ENCODE measurements at regions not wholly inside any gene's neighbourhood (a gene's known extent, or its start where the extent isn't known, plus 50 kb on each side); places are given as distances from the start of the nearest gene placed in this dataset.
"Not testable (repeated sequence)": the region's sequence is repeated elsewhere in the genome, so short reads cannot be mapped to it uniquely, and the experiment has no call there.

GRCh38 chr5:136458481-136458880 lies 93.1 kb upstream of the TRPC7 start:
- no peaks in the 10 kb centered on the region for H3K27me3 Mint-ChIP-seq
- H3K36me3 Mint-ChIP-seq (ENCODE audit: insufficient read depth) = no peaks in the 10 kb centered on the region
- no peak overlapping the region for H3K27ac Mint-ChIP-seq
- no peak for DNase-seq
- no peak for ATAC-seq (replicated peaks)
- no peaks in the 10 kb centered on the region for H3K4me1 Mint-ChIP-seq (ENCODE audit: low read depth in 2 of 2)
- H3K9me3 Mint-ChIP-seq = peaks cover 0 to 8% of the 10 kb centered on the region in 2 donors
- H3K4me3 Mint-ChIP-seq = no peak overlapping the region

GRCh38 chr5:136457390-136458013 lies 92.2 kb upstream of the TRPC7 start:
- Mint-ChIP-seq H3K9me3 (peaks cover 0 to 4% of the 10 kb centered on the region in 2 donors), H3K4me1 (ENCODE audit: low read depth in 2 of 2) (no peaks in the 10 kb centered on the region), H3K36me3 (ENCODE audit: insufficient read depth) (no peaks in the 10 kb centered on the region), H3K4me3 (no peak overlapping the region), H3K27ac (no peak overlapping the region), H3K27me3 (no peaks in the 10 kb centered on the region)
- no peak for DNase-seq
- ATAC-seq (replicated peaks) = no peak

DNA sequence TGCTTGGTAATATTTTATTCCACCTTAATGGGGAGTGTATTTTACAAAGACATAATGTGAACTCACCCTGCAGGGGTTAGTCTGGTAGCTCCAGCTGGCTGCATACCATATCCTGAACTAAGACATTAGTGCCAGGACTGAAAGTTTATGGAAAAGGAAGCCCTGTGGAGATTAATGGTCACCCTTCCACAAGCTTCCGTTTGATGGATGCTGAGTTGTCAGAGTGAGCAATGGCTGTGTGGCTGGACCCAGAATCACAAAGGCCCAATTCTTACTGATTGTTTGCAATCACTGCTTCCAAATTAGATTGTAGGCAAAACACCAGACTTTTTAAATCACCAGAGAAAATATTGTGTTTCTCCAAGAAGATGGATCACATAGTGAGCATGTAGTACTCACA lies 90.1 kb upstream of the TRPC7 start:
- Mint-ChIP-seq H3K27ac (no peak overlapping the region), H3K9me3 (peaks cover 0 to 2% of the 10 kb centered on the region in 2 donors), H3K36me3 (ENCODE audit: insufficient read depth) (no peaks in the 10 kb centered on the region), H3K27me3 (no peaks in the 10 kb centered on the region), H3K4me3 (no peak overlapping the region), H3K4me1 (ENCODE audit: low read depth in 2 of 2) (no peaks in the 10 kb centered on the region)
- ATAC-seq (replicated peaks) (no peak), DNase-seq (no peak)

- Mint-ChIP-seq H3K36me3 (ENCODE audit: insufficient read depth) (no peaks in the 10 kb centered on the region), H3K4me3 (no peak overlapping the region), H3K27me3 (no peaks in the 10 kb centered on the region), H3K4me1 (ENCODE audit: low read depth in 2 of 2) (peaks cover under 1 to 2% of the 10 kb centered on the region in 2 donors), H3K9me3 (peaks cover 0 to 2% of the 10 kb centered on the region in 2 donors), H3K27ac (no peak overlapping the region)
- DNase-seq (no peak), ATAC-seq (replicated peaks) (no peak)
Measured at GRCh38 chr5:136453986-136454758, 88.8 kb upstream of the TRPC7 start.

- ATAC-seq (replicated peaks) = no peak
- H3K27ac Mint-ChIP-seq = no peak overlapping the region
- peaks cover 4 to 8% of the 10 kb centered on the region in 2 donors for H3K4me1 Mint-ChIP-seq (ENCODE audit: low read depth in 2 of 2)
- H3K36me3 Mint-ChIP-seq (ENCODE audit: insufficient read depth) = no peaks in the 10 kb centered on the region
- H3K4me3 Mint-ChIP-seq = no peak overlapping the region
- no peaks in the 10 kb centered on the region for H3K27me3 Mint-ChIP-seq
- H3K9me3 Mint-ChIP-seq = peaks cover 0 to 2% of the 10 kb centered on the region in 2 donors
- no peak for DNase-seq
Measured at GRCh38 chr5:136453199-136453598, 87.9 kb upstream of the TRPC7 start.

DNA sequence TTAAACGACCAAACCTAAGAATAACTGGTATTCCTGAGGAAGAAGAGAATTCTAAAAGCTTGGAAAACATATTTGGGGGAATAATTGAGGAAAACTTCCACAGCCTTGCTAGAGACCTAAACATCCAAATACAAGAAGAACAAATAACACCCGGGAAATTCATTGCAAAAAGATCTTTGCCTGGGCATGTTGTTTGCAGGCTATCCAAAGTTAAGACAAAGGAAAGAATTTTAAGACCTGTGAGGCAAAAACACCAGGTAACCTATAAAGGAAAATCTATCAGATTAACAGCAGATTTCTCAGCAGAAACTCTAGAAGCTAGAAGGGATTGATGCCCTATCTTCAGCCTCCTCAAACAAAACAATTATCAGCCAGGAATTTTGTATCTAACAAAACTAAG lies 82.2 kb upstream of the TRPC7 start:
- H3K4me1 Mint-ChIP-seq (ENCODE audit: low read depth in 2 of 2); DNase-seq; H3K36me3 Mint-ChIP-seq (ENCODE audit: insufficient read depth); H3K9me3 Mint-ChIP-seq; H3K4me3 Mint-ChIP-seq; H3K27me3 Mint-ChIP-seq; H3K27ac Mint-ChIP-seq; ATAC-seq (replicated peaks): not testable (repeated sequence)

- Mint-ChIP-seq H3K36me3 (ENCODE audit: insufficient read depth) (no peaks in the 10 kb centered on the region), H3K4me3 (no peak overlapping the region), H3K9me3 (peaks cover 0 to 2% of the 10 kb centered on the region in 2 donors), H3K27ac (no peak overlapping the region), H3K4me1 (ENCODE audit: low read depth in 2 of 2) (peaks cover 4 to 8% of the 10 kb centered on the region in 2 donors), H3K27me3 (no peaks in the 10 kb centered on the region)
- ATAC-seq (replicated peaks) = no peak
- DNase-seq = no peak
Measured at GRCh38 chr5:136446565-136446964, 81.2 kb upstream of the TRPC7 start.

DNA sequence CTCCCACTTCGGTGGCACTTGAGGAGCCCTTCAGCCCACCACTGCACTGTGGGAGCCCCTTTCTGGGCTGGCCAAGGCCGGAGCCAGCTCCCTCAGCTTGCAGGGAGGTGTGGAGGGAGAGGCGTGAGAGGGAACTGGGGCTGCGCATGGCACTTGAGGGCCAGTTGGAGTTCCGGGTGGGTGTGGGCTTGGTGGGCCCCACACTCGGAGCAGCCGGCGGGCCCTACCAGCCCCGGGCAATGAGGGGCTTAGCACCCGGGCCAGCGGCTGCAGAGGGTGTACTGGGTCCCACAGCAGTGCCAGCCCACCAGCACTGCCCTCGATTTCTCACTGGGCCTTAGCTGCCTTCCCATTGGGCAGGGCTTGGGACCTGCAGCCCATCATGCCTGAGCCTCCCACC lies 78.8 kb upstream of the TRPC7 start:
- H3K9me3 Mint-ChIP-seq; H3K27me3 Mint-ChIP-seq; ATAC-seq (replicated peaks); H3K4me1 Mint-ChIP-seq (ENCODE audit: low read depth in 2 of 2); H3K4me3 Mint-ChIP-seq; DNase-seq; H3K27ac Mint-ChIP-seq; H3K36me3 Mint-ChIP-seq (ENCODE audit: insufficient read depth): not testable (repeated sequence)

DNA sequence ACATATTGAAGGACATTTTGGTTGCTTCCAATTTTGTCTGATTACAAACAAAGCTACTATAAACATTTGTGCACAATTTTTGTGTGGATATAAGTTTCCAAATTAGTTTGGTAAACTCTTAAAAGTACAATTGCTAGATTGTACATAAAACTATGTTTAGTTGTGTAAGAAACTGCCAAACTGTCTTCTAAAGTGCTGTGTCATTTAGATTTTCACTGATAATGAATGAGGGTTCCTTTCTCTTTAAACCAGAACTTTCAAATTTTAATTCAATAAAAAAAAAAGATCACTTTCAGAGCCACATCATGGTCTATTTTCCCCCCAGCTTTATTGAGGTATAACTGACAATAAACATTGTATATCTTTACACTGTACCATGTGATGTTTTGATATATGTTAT lies 74.0 kb upstream of the TRPC7 start:
- Mint-ChIP-seq H3K27ac (no peak overlapping the region), H3K27me3 (no peaks in the 10 kb centered on the region), H3K4me1 (ENCODE audit: low read depth in 2 of 2) (no peaks in the 10 kb centered on the region), H3K4me3 (no peak overlapping the region), H3K36me3 (ENCODE audit: insufficient read depth) (no peaks in the 10 kb centered on the region), H3K9me3 (peaks cover 0 to 4% of the 10 kb centered on the region in 2 donors)
- no peak for ATAC-seq (replicated peaks)
- no peak for DNase-seq

DNA sequence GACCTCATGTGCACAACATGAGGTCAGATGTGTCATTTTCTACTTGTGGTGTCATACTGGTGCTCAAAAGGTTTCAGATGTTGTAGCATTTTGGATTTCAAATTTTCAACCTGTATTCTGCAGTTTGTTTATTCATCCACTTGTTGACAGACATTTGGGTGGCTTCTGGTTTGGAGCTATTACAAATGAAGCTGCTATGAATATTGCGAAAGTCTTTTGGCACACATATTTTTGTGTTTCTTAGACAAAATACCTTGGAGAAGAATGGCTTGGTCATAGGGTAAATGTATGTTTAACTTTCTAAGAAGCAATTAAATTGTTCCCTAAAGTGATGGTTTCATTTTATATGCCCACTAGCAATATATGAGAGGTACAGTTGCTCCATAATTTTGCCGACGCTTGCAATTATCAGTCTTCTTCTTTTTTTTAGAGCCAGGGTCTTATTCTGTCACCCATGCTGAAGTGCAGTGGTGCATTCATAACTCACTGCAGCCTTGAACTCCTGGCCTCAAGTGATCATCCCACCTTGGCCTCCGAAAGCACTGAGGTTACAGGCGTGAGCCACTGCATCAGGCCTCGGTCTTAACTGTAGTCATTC lies 70.7 kb upstream of the TRPC7 start:
- no peak for ATAC-seq (replicated peaks)
- H3K36me3 Mint-ChIP-seq (ENCODE audit: insufficient read depth) = no peaks in the 10 kb centered on the region
- no peaks in the 10 kb centered on the region for H3K27me3 Mint-ChIP-seq
- peaks cover 0 to 9% of the 10 kb centered on the region in 2 donors for H3K9me3 Mint-ChIP-seq
- H3K27ac Mint-ChIP-seq = no peak overlapping the region
- H3K4me1 Mint-ChIP-seq (ENCODE audit: low read depth in 2 of 2) = no peaks in the 10 kb centered on the region
- DNase-seq = no peak
- no peak overlapping the region for H3K4me3 Mint-ChIP-seq

DNA sequence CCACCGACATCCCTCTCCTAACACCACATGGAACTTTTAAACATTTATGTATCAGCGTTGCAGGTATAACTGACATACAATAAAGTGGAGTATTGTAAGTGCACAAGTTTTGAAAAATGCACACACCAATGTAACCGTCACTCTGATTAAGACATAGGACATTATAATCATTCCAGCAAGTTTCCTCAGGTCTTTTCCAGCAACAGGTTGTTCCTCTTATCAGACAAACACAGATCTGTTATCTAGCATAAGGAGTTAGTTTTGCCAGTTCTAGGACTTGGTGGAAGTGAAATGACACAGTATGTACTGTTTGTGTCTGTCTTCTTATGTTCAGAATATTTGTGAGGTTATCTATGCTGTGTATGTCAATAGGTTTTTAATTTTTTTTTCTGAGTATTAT lies 69.5 kb upstream of the TRPC7 start:
- ATAC-seq (replicated peaks) (no peak), DNase-seq (no peak)
- H3K4me1 Mint-ChIP-seq (ENCODE audit: low read depth in 2 of 2) = no peaks in the 10 kb centered on the region
- peaks cover 0 to 9% of the 10 kb centered on the region in 2 donors for H3K9me3 Mint-ChIP-seq
- no peaks in the 10 kb centered on the region for H3K36me3 Mint-ChIP-seq (ENCODE audit: insufficient read depth)
- no peak overlapping the region for H3K4me3 Mint-ChIP-seq
- no peak overlapping the region for H3K27ac Mint-ChIP-seq
- no peaks in the 10 kb centered on the region for H3K27me3 Mint-ChIP-seq

- no peak overlapping the region for H3K27ac Mint-ChIP-seq
- peaks cover 0 to 9% of the 10 kb centered on the region in 2 donors for H3K9me3 Mint-ChIP-seq
- H3K27me3 Mint-ChIP-seq = no peaks in the 10 kb centered on the region
- H3K36me3 Mint-ChIP-seq (ENCODE audit: insufficient read depth) = no peaks in the 10 kb centered on the region
- ATAC-seq (replicated peaks) = no peak
- H3K4me3 Mint-ChIP-seq = no peak overlapping the region
- no peak for DNase-seq
- no peaks in the 10 kb centered on the region for H3K4me1 Mint-ChIP-seq (ENCODE audit: low read depth in 2 of 2)
Measured at GRCh38 chr5:136432705-136433104, 67.4 kb upstream of the TRPC7 start.

DNA sequence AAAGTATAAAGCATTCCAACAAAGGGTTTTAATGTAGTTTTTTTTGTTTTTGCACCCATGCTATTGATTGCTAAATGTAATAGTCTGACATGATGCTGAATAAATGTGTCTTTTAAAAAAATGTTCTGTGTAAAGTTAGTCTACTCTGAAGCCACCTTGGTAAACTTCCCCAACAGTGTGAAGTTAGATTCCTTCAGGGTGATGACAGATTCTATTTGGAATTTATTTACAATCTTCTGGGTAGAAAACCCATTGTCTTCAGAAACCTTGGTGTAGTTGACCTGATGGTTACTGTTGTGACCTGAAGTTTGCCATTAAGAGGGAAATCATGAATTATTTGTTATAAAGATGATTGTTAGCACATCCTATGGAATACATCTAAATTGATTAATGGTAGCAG lies 64.7 kb upstream of the TRPC7 start:
- Mint-ChIP-seq H3K27me3 (no peaks in the 10 kb centered on the region), H3K36me3 (ENCODE audit: insufficient read depth) (no peaks in the 10 kb centered on the region), H3K4me3 (no peak overlapping the region), H3K9me3 (peaks cover 0 to 9% of the 10 kb centered on the region in 2 donors), H3K27ac (no peak overlapping the region), H3K4me1 (ENCODE audit: low read depth in 2 of 2) (no peaks in the 10 kb centered on the region)
- DNase-seq = no peak
- ATAC-seq (replicated peaks) = no peak

- H3K36me3 Mint-ChIP-seq (ENCODE audit: insufficient read depth) = no peaks in the 10 kb centered on the region
- H3K4me3 Mint-ChIP-seq = no peak overlapping the region
- ATAC-seq (replicated peaks) = no peak
- H3K9me3 Mint-ChIP-seq = peaks cover 0 to 6% of the 10 kb centered on the region in 2 donors
- no peaks in the 10 kb centered on the region for H3K4me1 Mint-ChIP-seq (ENCODE audit: low read depth in 2 of 2)
- H3K27ac Mint-ChIP-seq = no peak overlapping the region
- no peak for DNase-seq
- H3K27me3 Mint-ChIP-seq = no peaks in the 10 kb centered on the region
Measured at GRCh38 chr5:136427426-136427825, 62.1 kb upstream of the TRPC7 start.

Measured in effector memory CD8-positive, alpha-beta T cell (primary cell).